ENCODE measurements at regions not wholly inside any gene's neighbourhood (a gene's known extent, or its start where the extent isn't known, plus 50 kb on each side); places are given as distances from the start of the nearest gene placed in this dataset.

- no peak for DNase-seq
These were observed 352.7 kb upstream of the ZNF507 start for GRCh38 chr19:31992750-31993149.

GRCh38 chr19:31995546-31995945 lies 349.9 kb upstream of the ZNF507 start:
- no peak for DNase-seq

- DNase-seq, result no peak
These were observed 335.3 kb upstream of the ZNF507 start for GRCh38 chr19:32010071-32010470.

- no peak for DNase-seq
These were observed 333.2 kb upstream of the ZNF507 start for GRCh38 chr19:32012206-32012605.

GRCh38 chr19:32012886-32013631 lies 332.4 kb upstream of the ZNF507 start:
- no peak for DNase-seq

- no peak for DNase-seq
These were observed 328.0 kb upstream of the ZNF507 start for GRCh38 chr19:32017176-32017953.

- no peak for DNase-seq
These were observed 327.4 kb upstream of the ZNF507 start for GRCh38 chr19:32018014-32018413.

- DNase-seq, result no peak
These were observed 324.9 kb upstream of the ZNF507 start for GRCh38 chr19:32020538-32020937.

- no peak for DNase-seq
These were observed 323.3 kb upstream of the ZNF507 start for GRCh38 chr19:32022044-32022640.

GRCh38 chr19:32022731-32023563 lies 322.5 kb upstream of the ZNF507 start:
- DNase-seq, result no peak

- DNase-seq, result no peak
These were observed 321.9 kb upstream of the ZNF507 start for GRCh38 chr19:32023564-32023832.

GRCh38 chr19:32029235-32029634 lies 316.2 kb upstream of the ZNF507 start:
- DNase-seq, result no peak

- DNase-seq, result no peak
These were observed 312.8 kb upstream of the ZNF507 start for GRCh38 chr19:32032561-32032960.

- DNase-seq, result no peak
These were observed 309.8 kb upstream of the ZNF507 start for GRCh38 chr19:32035626-32036025.

- DNase-seq, result no peak
These were observed 307.1 kb upstream of the ZNF507 start for GRCh38 chr19:32038021-32038920.

- no peak for DNase-seq
These were observed 306.4 kb upstream of the ZNF507 start for GRCh38 chr19:32038961-32039360.

GRCh38 chr19:32039440-32039839 lies 306.0 kb upstream of the ZNF507 start:
- DNase-seq, result no peak

GRCh38 chr19:32040236-32040635 lies 305.2 kb upstream of the ZNF507 start:
- no peak for DNase-seq

GRCh38 chr19:32041681-32042292 lies 303.6 kb upstream of the ZNF507 start:
- DNase-seq, result peak; percentile 52

- no peak for DNase-seq
These were observed 297.6 kb upstream of the ZNF507 start for GRCh38 chr19:32047788-32048187.

GRCh38 chr19:32053376-32053775 lies 292.0 kb upstream of the ZNF507 start:
- no peak for DNase-seq

- DNase-seq, result no peak
These were observed 291.5 kb upstream of the ZNF507 start for GRCh38 chr19:32053861-32054260.

Data from suppressor macrophage treated with lipopolysaccharide for 4 hours (primary cell).